SHP77 treated with DMSO at 0.1 percent for 48 hours (cell line): ENCODE measurements at regions not wholly inside any gene's neighbourhood (a gene's known extent, or its start where the extent isn't known, plus 50 kb on each side); places are given as distances from the start of the nearest gene placed in this dataset.

Source experiments
- DNase-seq: peaks from one replicate; lab custom pipeline; 2025; lab: John Stamatoyannopoulos, UW

DNA sequence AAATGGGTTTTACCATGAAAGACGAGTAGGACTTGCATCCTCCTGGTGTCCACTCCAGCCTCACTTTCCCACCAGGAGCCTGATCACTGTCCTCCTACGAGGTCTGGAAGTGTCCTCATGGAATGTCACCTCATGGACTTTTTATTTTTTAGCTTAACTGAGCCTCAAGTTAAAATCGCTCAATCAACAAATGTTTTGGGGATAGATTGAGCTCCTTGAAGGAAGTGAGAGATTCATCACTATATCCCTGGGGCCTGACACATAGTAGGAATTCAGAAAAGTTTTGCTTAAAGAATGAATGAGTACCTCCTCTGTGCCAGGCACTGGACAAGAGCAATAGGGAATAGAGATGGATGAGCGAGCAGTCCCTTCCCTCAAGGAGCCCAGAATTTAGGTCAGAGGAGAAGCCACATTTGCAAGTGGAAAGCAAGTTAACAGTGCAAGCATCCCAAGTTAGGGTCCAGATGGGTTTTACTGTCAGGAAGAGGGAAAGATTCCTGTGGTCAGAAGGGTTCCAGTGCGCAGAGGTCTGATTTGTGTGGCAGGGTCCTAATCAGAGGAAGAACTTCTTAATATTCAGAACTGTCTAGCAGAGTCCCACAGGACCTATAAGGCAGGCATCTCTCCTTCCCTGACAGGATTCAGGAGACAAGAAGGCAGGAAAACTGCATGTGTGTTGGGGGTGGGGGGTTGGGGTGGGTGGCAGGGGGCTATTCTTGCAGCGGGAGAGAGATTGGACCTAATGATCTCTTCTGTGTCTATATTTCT is 67.0 kb downstream of the MYCN start:
- no peak for DNase-seq

DNA sequence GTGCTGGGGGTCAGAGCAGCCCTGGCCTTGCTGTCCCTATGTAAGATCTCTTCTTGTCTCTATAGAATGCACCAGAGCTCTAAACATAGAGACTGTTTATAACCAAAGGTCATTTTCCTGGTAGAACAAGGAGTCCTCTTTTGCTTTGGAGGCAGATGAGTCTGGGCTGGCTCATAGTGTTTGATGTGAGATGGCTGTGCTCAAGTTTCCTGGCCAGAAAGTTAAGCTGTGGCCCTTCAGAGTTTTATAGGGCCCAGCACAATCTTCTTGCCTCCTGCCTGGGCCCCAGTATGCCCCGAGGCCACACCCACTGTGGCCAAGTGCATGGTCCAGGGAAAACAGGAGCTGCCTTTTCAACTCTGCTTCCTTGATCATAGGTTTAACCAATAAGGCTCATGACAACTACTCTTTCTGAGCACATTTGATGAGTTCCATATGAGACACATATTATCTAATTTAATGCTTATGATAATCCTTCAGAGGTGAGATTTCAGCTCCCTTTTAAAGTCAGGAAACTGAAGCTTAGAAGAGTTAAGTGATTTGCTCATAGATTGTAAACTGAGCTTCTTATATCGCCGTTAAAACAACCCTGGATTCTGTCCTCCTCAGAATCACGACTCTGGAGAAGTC is 66.3 kb downstream of the MYCN start:
- DNase-seq, result no peak

DNA sequence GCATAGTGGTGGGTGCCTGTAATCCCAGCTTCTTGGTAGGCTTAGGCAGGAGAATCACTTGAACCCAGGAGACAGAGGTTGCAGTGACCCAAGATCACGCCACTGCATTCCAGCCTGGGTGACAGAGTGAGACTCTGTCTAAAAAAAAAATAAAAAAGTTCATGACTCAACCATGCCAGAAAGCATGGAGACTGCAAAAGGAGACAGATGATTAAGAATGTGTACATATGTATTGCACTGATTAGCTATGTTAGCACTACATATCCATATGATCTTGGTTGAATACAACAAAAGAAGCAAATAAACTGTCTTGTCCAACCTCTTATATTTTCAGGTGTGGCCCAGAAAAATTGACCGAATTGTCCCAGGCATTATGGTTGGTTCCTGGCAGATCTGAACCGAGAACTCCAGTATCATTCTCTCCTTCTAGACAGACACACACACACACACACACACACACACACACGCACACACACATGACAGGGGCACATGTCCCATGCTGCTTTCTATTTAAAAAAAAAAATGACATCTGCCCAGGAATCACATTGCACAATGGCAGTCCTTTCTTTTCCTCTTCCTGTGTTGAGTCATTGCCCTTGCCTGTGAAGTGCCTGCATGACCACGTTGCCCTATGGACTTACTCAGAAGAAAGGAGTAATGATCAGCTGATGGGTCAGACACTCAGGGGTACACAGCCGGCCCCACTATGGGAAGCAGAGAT is 65.6 kb downstream of the MYCN start:
- no peak for DNase-seq

DNA sequence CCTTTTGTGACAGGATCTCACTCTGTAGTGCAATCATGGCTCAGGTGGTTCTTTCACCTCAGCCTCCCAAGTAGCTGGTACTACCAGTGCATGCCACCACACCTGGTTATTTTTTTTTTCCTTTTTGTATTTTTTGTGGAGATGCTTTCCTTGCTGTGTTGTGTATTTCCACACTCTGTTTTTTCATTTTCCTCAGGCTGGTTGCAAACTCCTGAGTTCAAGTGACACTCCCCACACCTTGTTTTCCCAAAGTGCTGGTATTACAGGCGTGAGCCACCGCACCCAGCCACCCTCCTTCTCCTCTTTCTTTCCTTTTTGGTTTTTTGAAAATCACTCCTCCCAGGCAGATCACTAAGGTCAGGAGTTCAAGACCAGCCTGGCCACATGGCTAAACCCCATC is 65.0 kb downstream of the MYCN start:
- no peak for DNase-seq

DNA sequence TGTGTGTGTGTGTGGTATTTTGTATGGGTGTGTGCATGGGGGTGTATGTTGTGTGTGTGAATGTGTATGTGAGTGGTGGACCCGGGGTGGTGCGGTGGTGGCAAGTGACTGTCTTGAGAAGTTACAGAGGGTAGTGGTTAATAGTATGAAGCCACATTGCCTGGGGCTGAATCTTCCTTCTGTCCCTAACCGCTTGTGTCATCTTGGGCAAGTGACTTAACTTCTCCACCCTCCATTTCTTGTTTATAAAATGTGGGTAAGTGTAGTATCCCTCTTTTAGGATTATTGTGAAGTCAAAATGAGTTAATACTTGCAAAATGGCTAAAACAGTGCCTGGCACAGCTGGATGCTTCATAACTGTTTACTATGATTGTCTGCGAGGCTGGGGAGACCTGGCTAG is 63.5 kb downstream of the MYCN start:
- no peak for DNase-seq

DNA sequence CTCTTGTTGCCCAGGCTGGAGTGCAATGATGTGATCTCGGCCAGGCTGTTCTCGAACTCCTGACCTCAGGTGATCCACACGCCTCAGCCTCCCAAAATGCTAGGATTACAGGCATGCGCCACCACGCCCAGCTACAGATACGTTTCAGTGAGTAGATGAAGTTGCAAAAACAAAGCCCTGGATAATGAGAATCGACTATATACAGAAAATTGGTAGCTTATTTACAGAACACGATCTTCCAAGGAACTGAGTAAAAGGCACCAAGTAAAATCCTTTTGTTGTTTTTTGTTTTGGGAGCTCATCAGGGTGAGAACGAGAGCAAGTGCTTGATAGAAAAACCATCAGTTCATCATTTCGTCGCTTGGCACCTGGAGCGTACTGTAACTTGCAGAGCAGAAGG is 62.8 kb downstream of the MYCN start:
- no peak for DNase-seq

DNA sequence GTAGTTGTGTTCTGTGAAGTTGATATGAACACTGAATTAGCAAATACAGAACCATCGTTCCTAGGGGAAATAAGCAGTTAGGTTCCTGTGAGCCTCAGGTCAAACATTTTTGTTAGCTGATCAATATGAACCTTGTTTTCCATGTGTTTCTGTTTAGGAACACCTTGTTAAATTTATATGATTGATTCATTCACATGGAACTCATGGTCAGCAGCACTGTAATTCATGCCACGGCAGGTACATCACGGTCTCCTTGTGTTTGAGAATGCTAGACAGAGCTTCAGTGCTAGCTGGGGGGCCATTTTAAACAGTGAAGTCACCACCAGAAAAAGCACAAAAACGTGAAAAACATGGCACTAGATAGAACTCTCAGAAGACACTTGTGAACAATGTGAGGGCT is 62.2 kb downstream of the MYCN start:
- no peak for DNase-seq

DNA sequence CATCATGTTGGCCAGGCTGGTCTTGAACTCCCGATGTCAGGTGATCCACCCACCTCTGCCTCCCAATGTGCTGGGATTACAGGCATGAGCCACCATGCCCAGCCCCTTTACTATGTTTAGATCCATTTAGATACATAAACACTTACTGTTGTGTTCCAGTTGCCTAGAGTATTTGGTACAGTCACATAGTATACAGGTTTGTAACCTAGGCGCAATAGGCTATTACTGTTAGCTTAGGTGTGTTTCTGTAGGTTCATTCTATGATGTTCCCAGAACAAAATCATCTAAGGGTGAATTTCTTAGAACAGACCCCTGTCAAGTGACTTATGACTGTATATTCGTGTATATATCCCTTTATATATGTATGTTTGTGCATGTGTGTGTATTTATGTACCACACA is 61.8 kb downstream of the MYCN start:
- no peak for DNase-seq

DNA sequence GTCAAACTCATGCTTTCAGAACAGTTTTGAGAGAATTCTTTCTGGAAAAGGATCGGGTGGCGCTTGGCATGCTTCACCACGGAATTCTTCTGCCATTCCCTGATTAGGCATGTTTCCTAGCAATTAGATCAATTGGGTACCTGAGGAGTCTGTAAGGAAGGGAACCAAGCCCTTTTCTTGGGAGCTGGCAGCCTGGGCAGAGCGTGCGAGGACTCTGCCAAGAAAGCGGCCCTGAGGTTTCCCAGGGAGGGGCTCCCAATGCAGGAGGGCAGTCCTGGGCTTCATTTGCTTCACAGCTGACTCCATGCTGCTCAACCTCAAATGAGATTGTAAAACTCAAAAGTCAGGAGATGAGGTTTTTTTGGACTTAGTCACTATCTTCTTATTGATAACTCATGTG is 60.3 kb downstream of the MYCN start:
- no peak for DNase-seq

DNA sequence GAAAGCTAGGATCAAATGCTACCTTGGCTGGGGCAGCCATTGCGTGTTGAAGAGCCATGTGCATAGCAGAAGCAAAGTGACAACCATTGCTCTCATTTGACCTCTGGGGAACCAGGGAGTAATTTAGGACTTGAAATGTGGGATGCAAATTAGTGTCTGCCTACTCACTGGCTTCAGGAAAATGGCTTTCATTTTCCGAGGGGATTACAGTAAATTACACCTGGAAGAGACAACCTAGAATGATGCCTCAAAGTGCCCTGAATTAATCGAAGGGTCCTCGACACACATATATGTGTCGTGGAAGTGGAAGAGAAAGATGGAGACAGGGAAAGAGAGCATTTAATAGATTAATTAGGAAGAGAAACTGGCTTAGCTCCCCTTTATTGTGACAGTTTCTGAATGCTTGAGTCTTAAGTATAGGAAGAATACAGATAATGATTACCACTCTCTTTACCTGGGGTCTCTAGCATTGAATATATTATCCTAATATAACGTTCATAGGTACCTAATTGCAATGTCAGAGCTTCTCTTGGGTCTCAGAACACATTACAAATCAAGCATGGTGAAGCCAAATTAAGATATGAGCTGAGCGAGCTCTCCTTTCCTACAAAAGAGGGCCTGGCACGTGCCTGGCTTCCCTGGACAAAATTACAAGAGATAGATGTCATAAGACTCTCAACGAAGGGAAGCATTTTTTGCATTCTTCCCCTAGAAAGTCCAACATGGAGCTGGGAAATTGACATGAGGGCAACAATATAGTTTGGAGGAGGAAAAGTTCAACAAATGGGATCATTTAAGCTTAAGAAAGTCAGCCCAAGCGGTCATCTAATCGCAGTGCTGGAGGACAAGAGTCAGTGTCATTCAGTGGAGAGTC is 59.5 kb downstream of the MYCN start:
- DNase-seq, result no peak

DNA sequence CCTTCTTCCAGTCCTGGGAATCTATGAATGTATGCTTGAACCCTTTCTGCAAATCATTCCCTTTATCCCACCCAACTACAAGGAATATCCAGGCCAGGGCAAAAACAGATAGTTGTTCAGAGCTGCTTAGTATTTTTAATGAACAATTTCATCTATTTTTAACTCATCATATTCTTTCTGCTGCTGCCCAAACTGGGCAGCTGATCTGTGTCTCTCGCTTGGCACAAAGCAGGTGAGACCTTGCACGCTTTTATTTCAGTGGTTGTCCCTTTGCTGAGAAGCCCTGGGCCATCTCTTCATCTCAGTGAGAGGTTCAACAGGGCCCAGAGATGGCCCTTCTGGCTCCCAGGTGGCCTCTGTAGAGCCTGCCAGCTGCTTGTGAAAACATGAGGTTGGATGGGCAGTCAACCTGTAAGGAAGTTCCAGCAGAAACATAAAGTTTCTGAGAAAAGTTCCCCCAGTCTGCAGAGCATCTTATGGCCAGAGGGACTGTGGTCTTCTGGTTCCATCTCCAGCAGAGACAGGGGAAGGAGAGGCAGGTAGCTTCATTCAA is 57.5 kb downstream of the MYCN start:
- DNase-seq, result no peak

DNA sequence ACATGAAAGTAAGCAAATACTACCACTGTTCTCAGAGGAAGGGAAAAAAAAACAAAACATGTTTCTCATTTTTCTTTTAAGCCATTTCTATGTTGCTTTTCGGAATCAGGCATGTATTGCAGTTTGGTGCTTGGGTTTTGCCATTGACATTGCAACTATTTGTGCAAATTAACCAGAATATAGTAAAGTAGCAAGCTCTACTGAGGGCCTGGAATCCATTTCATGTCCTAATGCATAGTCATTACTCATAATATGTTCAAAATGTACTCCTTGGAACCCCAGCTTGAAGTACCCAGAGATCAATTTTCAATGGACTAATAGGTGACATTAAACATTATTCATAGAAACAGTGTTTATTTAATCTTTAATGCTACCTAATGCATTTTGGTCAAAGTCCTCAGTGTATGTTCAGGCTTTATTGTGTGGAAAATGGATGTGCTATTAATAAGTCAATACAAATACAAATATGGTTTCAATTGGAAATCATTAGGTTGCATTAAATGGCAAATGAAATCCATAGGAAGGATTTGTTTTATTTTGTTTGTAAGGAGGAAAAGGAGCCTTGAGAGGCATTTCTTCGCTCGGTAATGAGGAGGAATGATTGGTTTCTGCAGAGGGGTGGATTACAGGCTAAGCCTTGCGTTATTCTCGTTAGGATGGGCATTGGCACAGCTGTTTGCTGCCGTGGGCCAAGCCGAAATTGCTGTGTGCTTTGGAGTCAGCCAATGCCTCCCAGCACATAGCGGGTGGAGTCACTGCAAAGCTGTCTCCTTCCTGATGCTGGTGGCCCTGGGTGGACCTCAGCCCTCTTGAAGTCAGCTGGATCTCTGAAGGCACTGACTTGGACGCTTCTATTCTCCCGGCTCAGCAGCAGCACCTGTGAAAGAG is 56.4 kb downstream of the MYCN start:
- no peak for DNase-seq
